Iris pigment epithelial cell (primary cell): ENCODE measurements at regions not wholly inside any gene's neighbourhood (a gene's known extent, or its start where the extent isn't known, plus 50 kb on each side); places are given as distances from the start of the nearest gene placed in this dataset.

Experiments used
- DNase-seq: peaks from one replicate; pipeline ENCODE4 v3.0.0-alpha.2; 2011; ENCODE audit warnings: low read depth

DNA sequence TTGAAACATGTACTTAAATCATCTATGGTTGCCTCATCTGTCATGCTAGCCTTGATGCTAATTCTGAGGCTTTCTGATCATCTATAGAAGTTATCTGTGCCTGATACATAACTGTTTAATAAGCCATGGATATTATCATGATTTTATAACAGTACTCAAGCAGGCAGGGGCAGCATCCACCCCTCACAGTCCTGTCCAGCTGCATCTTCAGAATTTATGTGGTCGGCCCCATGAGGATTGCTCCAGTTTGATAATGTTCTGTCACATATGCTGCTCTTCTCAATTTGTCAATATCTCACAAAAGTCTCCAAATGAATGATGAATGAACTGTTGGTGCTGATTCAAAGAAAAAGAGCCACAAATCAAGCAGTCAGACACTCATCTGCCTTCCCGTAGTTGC lies 335.1 kb upstream of the POM121L12 start:
- DNase-seq: no peak

DNA sequence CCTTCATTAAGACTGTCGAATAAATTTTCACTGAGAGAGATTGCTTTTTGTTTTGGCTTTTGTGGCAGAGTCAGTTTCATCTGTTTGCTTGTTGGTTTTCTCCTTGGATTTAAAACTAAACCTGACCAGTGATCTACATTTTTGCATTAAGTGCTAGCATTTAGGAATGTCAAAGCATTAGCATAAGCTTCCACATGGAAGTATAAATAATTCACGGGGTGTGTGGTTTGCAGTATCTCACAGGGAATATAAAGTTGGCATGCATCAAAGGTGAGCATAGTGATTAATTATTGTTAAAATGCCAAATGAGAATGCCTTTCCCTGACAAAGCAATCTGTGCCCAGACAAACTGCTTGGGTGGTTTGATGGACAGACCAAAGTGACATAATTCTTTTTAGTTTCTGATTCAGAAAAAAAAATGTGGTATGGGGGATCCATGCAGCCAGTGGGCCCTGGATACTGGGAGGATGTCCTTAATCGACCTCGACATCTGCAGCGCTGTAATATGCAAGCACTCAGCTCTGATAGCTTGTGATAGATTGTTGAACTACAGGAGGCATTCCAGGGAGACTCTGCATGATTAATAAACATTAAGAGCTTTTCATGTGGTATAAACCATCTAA lies 339.3 kb upstream of the POM121L12 start:
- no peak for DNase-seq

DNA sequence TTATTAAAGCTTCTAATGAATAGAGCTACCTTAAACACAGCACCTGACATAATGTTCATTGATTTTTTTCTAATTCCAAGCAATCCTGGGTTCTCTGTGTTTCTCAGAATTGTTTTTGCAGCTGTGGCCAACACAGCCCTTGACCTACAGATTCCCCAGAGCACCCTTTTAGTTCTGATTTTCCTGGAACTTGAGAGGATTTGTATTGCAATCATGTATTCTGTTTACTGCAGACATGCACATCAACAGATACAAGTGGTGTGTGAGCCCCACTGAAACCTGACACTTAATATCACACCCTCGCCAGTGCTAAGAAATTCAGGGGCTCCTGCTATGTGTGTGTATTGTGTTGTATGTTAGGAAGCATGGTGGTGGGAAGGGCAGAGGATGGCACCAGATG lies 344.2 kb upstream of the POM121L12 start:
- no peak for DNase-seq

DNA sequence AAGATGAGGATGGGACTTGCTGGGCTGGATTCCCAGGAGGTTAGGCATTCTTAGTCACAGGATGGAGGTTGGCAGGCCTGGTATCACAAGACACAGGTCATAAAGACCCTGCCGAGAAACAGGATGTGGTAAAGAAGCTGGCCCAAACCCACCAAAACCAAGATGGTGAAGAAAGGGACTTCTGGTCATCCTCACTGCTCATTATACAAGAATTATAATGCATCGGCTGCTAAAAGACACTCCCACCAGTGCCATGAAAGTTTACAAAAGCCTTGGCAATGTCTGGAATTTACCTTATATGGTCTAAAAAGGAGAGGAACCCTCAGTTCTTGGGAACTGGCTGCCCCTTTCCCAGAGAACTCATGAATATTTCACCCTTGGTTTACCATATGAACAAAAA lies 345.5 kb upstream of the POM121L12 start:
- DNase-seq: no peak

DNA sequence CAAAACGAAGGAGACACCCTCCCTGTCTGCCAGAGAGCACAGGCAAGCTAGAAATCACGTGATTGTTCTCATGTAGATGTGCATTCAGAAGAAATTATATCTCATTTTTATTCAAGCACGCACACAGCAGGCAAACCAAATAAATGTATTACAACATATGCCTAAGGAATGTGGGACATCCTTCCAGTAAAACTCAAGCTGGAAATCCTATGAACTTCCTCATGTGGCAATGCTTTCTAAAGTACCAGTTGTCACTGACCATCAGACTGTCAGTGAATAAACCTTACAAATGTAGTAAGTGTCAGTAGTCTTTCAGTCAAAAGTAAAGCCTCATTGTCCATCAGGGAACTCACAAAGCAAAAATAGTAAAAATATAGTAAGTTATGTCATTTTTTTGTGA lies 350.1 kb upstream of the POM121L12 start:
- no peak for DNase-seq

DNA sequence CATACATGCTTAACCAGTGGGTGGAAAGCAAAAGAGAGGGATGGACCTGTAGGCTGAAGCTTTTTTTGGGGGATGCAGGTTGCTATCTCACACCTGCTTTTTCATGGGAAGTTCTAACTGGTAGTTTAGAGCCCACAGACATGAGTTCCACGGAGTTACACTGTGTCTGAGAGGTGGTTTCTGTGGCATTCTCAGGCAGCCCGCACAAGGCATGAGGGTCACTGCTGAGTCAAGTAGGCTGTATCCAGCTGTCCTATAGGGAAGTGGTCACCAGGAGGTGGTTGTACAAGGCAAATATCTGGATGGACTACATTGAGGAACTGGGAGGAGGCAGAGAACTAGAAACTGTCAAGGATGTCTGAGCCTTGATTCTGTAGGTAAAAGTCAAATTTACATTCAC lies 351.0 kb upstream of the POM121L12 start:
- DNase-seq: no peak

DNA sequence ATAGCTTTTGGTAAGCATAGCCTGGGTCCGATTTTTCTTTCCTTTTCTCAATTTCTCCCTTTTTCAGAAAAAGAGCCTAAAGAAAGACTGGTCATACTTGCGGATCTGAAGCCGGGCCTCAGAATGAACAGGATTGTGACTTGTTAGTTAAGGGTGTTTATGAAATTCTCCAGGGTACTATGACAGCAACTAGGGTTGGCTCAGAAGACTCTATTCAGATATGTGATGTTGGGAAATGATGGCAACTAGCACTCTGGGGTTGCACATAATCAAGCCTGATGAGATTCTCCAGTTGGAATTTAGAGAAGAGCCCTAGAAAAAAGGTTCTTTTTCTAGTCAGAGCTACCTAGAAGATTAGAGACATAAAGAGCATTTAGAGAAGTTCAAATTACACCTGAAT lies 352.4 kb upstream of the POM121L12 start:
- DNase-seq: no peak

DNA sequence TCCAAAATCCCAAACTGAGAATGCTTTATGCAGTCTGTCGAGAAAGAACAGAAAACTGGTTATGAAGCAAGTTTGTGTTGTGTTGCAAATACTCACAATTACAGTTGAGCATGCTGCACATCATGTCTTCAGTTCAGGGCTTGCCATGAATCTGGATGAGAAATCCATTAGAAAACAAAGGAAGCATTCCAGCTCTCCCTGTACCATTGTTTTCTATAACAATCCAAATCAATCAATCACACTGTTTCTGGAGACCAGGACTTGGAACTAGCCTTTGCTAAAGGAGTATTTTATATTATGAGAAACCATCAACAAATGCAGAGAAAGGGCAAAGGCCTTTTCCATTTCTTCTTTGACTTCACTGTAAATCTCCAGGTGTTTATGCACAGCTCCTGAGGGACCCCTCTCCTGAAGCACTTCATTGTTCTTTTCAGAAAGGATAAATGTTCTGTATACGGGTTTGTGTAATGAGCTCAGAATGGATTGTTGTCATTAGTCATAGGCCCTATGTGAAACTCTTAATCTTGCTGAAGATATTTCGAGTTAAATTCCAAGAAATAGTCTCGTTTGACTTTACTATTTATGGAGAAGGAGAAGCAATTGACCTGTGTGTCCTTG lies 364.7 kb upstream of the POM121L12 start:
- DNase-seq: no peak

DNA sequence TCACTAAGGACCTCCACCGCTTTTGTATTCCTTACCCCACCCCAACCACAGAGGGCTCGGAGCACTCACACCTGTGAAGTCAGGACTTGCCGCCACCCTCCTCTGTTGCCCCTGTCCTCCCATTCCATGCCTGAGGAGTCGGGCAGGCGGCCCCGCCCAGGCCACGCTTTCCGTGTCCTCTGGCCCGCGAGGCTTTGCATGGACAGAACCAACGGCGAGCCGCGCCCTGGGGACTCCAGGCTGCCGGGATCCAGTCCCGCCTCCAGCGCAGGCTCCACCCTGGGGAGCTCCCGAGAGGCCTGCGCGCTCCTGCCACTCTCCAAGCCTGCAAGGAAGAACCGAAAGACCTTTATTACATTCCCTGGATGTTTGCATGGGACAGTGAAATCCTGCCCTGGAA lies 366.4 kb upstream of the POM121L12 start:
- DNase-seq: no peak

DNA sequence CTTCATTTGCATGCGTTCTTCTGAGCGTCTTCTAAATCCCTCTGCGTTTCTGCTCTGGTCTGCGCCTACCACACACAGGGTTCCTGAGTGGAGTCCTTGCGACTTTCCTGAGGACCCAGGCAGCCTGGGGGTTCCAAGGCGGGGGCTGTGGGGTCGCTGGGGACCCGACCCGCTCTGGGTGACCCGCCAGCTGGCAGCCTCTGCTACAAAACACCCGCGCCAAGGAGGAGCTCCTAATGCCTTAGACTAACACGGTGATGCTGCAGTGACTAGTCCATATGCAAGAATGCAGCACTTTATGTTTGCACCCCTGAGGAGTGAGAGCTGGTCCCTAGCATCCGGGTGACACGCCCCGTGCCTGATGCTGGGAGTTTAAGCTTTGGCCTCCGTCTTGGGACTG lies 367.0 kb upstream of the POM121L12 start:
- DNase-seq: no peak

DNA sequence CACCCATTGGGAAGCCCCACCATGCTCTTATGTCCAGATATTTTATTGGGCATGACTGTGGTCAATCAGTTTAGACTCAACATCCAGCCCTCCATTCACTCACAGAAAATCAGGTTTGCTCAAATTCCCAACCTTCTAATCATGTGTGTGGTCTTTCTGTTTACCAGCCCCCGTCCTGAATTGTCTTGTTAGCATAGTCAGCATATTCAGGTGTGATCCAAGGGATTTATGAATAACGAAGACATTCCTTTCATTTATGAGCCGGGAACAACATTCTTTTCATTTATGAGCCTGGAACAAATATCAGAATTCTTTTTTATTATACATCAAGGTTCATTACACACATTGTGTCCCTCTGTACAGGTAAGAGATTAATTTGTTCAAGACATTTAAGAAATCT lies 376.3 kb upstream of the POM121L12 start:
- DNase-seq: no peak

DNA sequence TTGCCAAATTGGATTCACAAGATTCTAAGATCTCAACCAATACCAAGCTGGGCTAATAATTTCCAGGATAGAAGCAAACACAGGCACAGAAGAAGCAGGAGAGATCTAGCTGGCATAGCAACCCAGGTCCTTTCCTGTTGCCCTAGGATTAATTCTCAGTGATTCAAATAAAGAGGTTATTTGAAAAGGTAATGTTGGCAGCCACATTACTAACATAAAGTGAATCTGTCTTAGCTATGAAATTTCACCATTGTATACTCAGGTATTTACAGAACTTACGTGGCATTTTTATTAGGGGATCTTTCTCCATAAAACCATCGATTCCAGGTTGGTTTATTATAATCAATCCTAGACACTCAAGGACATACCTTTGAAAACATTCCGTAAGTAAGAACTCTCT lies 379.3 kb upstream of the POM121L12 start:
- DNase-seq: no peak

DNA sequence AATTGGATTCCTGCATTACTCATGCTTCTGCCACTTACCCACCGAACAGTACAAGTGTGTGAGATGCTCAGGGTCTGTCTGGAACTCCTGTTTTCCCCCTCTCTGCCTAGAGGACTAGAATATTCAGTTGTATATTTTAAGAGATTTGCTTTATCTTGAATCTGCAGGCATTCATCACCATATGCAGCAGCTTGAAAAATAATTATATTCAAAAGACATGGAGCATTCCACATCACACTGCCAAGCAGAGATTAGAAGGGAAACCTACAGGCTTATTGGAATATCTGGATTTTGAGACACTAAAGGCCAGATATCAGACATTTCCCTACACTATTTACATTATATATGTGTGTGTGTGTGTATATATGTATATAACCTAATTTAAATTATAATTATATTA lies 382.8 kb upstream of the POM121L12 start:
- DNase-seq: no peak

DNA sequence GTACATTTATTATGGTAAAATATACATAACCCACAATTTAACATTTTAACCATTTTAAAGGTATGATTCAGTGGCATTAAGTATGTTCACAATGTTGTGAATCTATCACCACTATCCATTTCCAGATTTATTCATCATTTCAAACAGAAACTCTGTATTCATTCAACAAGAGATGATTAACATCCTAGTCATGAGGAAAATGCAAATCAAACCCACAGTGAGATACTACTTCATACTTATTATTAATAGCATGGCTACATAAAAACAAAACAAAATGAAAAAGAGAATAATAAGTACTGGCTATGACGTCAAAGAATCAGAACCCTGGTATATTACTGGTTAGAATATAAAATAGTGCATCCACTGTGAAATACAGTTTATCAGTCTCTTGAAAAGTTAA lies 386.6 kb upstream of the POM121L12 start:
- peak; percentile 20 for DNase-seq

DNA sequence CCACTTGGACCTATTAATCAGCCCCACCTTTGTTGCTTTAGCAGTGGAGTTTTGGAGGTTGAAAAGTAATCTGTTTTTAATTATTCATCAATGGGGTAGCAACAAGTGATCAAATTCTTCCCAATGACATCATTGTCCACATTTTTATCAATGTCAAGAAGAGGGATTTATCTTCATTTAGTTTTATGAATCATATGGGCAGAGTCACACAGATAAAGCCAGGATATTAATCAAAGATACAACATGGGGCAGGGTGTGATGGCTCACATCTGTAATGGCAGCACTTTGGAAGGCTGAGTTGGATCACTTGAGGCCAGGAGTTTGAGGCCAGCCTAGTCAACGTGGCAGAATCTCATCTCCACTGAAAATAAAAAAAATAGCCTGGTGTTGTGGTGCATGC lies 388.4 kb upstream of the POM121L12 start:
- DNase-seq: no peak

DNA sequence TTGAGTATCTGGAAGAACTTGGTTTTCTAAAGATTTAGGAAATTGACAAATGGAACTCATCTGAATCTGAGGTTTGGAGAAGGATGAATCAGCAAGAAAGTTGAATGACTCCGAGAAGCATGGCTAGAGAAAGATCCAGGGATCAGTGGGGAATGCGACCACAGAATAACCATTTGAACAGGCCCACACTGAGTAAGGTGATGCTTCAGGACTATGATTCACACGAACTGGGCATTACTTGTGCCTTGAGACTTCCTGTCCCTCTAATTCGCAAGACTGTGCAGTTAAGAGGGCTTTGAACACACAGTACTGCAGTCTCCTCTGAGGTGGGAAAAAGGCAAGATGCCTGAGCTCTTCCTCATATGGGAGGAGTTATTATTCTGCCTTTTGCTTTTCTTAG lies 395.5 kb upstream of the POM121L12 start:
- DNase-seq: peak; percentile 51

DNA sequence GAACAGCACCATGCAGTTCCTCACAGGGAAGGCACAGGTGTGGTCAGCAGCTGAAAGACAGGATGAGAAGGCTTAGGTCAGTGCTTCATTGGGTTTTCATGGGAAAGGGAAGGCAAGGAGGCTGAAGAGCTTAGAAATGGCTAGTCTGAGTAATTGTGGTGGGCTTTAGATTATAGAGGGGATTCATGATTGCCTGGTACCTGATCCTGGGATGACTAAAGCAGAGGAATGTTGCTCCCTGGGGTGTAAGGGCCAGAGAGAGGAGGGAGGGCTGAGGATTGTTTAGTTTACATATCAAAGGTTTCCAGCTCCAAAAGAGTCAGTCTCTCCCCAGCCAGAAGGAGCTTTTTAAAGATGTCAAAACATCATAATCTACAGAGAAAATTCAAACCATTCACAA lies 396.3 kb upstream of the POM121L12 start:
- DNase-seq: peak; percentile 3

DNA sequence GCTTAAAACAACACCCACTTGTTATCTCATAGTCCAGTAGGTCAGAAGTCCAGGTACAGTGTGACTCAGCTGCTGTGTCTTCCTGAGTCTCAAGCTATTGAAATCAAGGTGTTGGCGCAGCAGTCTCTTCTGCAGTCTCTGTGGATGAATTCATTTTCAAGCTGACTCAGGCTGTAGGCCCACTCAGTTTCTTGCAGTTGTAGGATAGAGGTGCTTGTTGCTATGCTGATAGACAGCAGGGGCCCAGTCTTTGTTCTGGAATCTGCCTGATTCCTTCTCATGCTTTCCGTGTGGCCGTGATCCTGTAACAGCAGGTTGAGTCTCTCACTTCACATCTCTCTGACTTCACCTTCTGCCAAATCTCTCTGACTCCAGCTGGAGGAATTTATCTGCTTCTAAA lies 400.4 kb upstream of the POM121L12 start:
- DNase-seq: peak; percentile 0

DNA sequence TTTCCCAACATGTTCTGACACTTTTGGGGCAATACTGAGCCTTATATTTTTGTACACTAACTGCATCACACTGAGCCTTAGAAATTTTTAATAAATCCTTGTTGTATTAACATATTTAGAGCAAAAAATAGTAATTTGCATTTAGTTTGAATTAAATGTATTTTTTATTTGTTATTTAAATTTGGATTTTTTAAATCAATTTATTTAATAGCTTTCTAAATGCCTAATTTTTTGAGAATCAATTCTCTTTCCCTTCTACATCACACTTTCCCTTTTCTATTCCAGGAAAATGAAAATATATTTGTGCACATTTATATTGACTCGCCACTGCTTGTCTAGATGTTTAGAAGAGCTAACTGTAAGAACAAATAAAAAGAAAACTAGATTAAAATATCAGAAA lies 414.6 kb upstream of the POM121L12 start:
- DNase-seq: no peak

DNA sequence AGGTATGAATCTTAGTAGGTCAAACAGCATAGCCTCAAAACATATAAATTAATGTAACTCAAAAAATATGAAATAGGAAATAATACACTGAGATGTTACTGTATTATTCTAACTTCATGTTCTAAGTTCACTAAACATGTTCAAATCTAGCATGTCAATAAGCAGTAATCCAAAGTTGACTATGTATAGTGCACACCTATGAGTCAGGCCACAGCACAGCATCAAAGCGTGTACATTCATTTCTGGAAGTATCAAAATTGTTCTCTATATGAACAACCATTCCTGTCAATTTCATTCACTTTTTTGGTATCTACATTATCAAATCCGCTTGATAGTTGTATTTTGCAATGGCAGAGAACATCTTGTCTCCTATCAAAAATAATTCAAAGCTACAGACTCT lies 418.9 kb upstream of the POM121L12 start:
- no peak for DNase-seq

DNA sequence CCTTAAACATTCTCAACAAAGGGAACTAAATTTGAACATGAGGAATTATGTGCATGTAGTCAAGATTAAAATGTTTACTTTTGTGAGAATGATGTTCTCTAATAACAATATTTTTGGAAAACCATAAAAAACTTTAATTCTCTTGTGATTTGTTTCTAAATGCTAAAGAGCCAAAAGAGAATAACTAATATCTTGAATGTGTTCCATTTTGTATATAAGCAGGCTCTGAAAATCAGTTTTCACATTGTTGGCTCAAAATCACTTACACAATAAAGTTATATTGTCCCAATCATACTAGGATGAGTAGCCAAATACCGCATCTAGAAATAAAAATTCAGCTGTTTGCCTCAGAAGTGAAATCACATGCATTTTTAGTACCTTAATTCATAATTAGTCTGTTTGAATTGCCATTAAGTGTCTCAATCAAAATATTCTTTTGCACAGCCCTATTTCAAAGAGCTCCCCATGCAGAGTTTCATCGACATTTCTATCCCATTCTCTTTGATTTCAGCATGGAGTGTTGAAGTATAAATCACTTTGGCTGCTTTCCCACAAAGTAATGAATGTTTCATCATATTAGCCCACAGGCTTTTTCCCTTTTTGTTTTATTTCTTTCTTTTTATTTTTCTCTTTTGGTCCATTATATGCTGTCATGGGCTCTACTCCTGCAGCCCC lies 420.3 kb upstream of the POM121L12 start:
- no peak for DNase-seq

DNA sequence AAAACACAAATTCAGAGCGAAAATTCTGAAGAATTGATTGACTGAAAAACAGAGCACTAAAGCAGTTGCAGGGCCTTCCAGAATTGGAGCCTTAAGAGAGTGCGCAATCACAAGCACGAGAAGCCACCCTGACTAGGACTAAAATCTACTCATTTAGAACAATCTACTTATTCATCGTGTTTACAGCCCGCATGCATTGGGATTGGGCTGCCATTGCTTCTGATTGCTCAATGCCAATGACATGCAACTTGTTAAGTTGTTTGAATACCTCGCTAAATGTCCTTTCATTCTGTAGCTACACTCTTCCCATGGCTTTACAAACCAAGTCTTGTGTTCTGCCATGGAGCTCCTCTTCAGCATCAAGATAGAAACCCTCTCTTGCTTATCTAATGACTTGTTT lies 425.9 kb upstream of the POM121L12 start:
- DNase-seq: no peak

DNA sequence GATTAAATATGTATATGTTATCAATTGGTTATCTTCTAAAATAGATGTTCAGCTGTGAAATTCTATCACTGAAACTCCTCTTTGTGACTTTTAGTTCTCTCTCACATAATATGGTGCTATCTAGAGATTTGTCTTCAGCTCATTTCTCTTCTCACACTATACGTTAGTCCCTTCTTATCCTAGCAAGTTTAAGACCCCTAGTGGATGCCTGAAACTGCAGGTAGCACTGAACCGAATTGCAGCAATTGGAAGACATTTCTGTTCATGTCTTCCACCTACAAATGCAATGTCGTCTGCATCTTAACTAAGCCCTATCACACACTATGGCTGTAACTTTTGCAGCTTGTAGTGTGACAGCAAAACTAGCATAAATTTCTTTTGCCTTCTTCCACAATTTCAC lies 442.7 kb upstream of the POM121L12 start:
- DNase-seq: no peak

DNA sequence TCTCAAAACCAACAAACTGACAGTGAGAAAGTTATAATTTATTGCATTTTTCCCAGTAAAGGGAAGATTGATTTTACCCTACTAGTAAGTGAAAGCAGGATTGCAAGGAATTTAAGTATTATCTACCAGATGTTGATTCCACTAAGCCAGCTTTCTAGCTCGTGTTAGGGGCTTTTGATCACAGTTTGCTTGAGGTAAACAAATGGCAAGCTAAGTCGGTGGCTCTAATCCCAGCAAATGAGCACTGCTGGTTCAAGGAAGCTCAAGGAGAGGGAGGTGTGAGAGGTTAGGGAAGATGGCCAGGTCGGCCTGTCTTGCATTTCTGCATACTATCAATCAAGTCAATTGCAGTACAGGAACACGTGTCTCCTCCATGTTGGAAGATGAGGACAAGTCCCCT lies 448.7 kb upstream of the POM121L12 start:
- DNase-seq: no peak
